ENCODE measurements at regions not wholly inside any gene's neighbourhood (a gene's known extent, or its start where the extent isn't known, plus 50 kb on each side); places are given as distances from the start of the nearest gene placed in this dataset.
"Not testable (repeated sequence)": the region's sequence is repeated elsewhere in the genome, so short reads cannot be mapped to it uniquely, and the experiment has no call there.

DNA sequence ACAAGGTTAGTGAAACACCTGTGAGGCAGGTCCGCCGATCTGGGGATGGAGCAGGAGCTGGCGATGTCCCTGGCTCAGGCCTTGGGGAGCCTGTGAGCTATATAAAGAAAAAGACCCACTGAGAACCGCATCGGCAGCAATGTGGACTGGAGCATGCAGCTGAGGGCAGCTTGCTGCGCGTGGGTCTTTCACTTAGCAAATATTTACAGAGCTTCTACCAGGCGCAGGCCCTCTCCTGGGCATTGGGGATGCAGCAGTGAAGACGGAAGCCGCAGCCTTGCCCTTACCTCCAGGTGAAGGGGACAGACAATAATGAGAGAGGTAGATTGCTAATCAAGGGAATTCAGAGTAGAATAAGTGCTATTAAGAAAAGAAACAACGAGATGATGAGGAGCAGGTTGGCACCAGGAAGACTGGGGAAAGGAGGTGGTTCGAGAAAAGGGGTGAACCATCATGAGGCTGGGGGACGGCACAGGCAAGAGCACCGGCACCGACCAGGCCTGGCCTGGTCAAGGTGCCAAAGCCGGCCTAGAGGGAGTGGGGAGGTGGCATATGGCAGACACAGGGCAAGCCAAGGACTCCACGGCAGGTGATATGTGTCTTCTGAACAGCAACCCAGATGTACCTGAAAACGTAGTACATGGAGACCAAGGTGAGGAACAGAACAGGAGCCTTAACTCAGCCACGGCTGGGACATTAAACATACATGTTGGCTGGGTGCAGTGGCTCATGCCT, 60.7 kb upstream of the PAX7 start:
- Histone ChIP-seq H3K9me3 (ENCODE audit: control insufficient read depth, low read length) (peaks cover 7% of the 10 kb centered on the region), H3K36me3 (ENCODE audit: control insufficient read depth in 1 of 2, insufficient read depth in 2 of 2, low read length in 1 of 2) (no peaks in the 10 kb centered on the region), H3K27ac (ENCODE audit: low read depth in 1 of 2, low read length in 2 of 2) (no peak overlapping the region), H3K4me1 (ENCODE audit: control insufficient read depth in 1 of 2, insufficient read depth in 2 of 2, low read length in 2 of 2) (no peaks in the 10 kb centered on the region), H3K4me3 (ENCODE audit: low read length in 2 of 2) (no peak overlapping the region), H3K27me3 (ENCODE audit: control insufficient read depth in 1 of 2, insufficient read depth in 2 of 2, low read length in 1 of 2) (no peaks in the 10 kb centered on the region)
- ATAC-seq (ENCODE audit: low FRiP score) (no peak), DNase-seq (peak; percentile 24 to 43)
- intact Hi-C loops (cut with DNase I), result no loop called here
- WGBS, 2 donors, result 69 to 74% methylated on average over 19 of the region's 19 CpGs

DNA sequence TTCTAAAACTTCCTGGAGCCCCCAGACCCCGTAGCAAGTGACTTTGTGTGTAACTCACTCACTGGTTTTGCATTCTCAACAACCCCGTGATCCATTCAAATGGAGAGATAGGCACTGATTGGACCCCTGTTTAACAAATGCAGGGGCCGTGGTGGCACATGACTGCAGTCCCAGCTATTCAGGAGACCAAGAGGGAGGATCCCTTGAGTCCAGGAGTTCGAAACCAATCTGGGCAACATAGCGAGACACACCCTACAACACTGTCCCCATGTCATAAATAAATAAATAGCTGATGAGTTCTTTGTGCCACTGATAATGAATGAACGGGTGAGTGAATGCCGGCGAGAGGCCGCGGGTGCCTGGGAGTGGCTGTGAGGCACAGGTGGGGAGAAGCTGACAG, 59.4 kb upstream of the PAX7 start:
- Histone ChIP-seq H3K27me3 (ENCODE audit: control insufficient read depth in 1 of 2, insufficient read depth in 2 of 2, low read length in 1 of 2) (no peaks in the 10 kb centered on the region), H3K4me1 (ENCODE audit: control insufficient read depth in 1 of 2, insufficient read depth in 2 of 2, low read length in 2 of 2) (no peaks in the 10 kb centered on the region), H3K4me3 (ENCODE audit: low read length in 2 of 2) (no peak overlapping the region), H3K36me3 (ENCODE audit: control insufficient read depth in 1 of 2, insufficient read depth in 2 of 2, low read length in 1 of 2) (no peaks in the 10 kb centered on the region), H3K9me3 (ENCODE audit: control insufficient read depth, low read length) (peaks cover 7% of the 10 kb centered on the region), H3K27ac (ENCODE audit: low read depth in 1 of 2, low read length in 2 of 2) (no peak overlapping the region)
- DNase-seq, result peak in 1 of 2 donors; percentile 9
- 62 to 63% methylated on average over 10 of the region's 10 CpGs for WGBS, 2 donors
- ATAC-seq (ENCODE audit: low FRiP score), result no peak
- intact Hi-C loops (cut with DNase I), result no loop called here

DNA sequence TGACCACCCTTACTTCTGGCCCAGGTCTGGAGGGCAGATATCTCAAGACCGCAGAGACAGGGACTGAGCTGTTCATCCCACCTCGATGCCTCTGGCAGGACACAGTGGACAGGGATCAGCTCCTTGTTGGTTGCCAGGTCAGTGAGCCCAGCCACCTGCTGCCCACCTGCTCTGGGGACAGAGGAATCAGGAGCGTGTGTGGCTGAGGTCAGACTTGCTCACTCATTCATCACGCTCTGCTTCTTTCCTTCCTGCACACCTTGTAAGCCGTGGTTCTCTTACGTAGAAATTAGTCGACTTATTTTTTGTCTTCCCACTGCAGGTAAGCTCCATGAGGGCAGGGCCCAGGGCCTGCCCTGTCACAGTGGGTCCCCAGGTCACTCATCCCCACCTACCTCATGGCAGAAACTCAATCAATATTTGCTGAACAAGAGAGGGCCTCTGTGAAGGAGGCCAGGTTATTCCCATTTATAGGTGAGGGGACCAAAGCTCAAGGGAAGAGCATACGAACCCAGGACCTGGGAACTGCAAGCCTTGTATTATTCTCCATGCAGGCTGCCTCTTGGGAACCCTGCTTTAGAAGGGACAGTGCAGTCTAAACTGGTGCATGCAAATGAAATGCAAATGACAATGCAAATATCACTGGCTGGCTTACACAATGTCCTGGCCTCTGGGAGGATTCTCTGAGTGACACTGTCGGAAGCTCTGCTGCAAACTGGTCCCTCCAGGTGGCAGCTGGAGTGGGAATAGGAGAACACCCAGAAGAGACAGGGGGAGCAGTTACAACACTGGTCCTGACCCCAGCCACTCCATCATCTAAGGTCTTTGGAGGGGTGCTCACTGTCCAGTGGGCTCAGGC, 58.4 kb upstream of the PAX7 start:
- intact Hi-C loops (cut with DNase I), result no loop called here
- 81 to 84% methylated on average over 9 of the region's 9 CpGs for WGBS, 2 donors
- Histone ChIP-seq H3K36me3 (ENCODE audit: control insufficient read depth in 1 of 2, insufficient read depth in 2 of 2, low read length in 1 of 2) (no peaks in the 10 kb centered on the region), H3K9me3 (ENCODE audit: control insufficient read depth, low read length) (peaks cover 5% of the 10 kb centered on the region), H3K27ac (ENCODE audit: low read depth in 1 of 2, low read length in 2 of 2) (no peak overlapping the region), H3K4me1 (ENCODE audit: control insufficient read depth in 1 of 2, insufficient read depth in 2 of 2, low read length in 2 of 2) (no peaks in the 10 kb centered on the region), H3K4me3 (ENCODE audit: low read length in 2 of 2) (no peak overlapping the region), H3K27me3 (ENCODE audit: control insufficient read depth in 1 of 2, insufficient read depth in 2 of 2, low read length in 1 of 2) (no peaks in the 10 kb centered on the region)
- DNase-seq, result peak; percentile 26 to 59
- no peak for ATAC-seq (ENCODE audit: low FRiP score)

DNA sequence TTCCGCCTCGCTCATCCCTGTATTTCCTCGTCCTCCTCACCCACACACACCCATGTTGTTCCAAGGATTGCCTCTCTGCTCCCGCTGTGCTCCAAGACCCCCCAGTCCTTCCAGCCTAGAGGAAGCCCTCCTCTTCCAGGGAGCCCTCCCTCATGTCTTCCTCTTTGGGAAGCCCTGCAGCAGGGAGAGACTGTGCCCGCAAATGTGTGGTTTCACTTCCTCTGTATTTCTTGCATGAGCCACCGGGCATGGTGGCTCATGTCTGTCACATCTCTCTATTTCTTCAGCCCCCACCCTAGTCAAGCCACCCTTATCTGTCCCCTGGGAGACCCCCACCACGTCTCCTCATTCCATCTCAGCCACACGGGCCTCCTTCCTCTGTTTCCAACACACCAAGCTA, 57.5 kb upstream of the PAX7 start:
- H3K4me1 ChIP-seq (ENCODE audit: control insufficient read depth in 1 of 2, insufficient read depth in 2 of 2, low read length in 2 of 2), result no peaks in the 10 kb centered on the region
- H3K9me3 ChIP-seq (ENCODE audit: control insufficient read depth, low read length), result peaks cover under 1% of the 10 kb centered on the region
- intact Hi-C loops (cut with DNase I), result no loop called here
- 64 to 69% methylated on average over 8 of the region's 8 CpGs for WGBS, 2 donors
- no peak overlapping the region for H3K27ac ChIP-seq (ENCODE audit: low read depth in 1 of 2, low read length in 2 of 2)
- no peaks in the 10 kb centered on the region for H3K27me3 ChIP-seq (ENCODE audit: control insufficient read depth in 1 of 2, insufficient read depth in 2 of 2, low read length in 1 of 2)
- H3K4me3 ChIP-seq (ENCODE audit: low read length in 2 of 2), result no peak overlapping the region
- DNase-seq (peak in 1 of 2 donors; percentile 16), ATAC-seq (ENCODE audit: low FRiP score) (no peak)
- no peaks in the 10 kb centered on the region for H3K36me3 ChIP-seq (ENCODE audit: control insufficient read depth in 1 of 2, insufficient read depth in 2 of 2, low read length in 1 of 2)

DNA sequence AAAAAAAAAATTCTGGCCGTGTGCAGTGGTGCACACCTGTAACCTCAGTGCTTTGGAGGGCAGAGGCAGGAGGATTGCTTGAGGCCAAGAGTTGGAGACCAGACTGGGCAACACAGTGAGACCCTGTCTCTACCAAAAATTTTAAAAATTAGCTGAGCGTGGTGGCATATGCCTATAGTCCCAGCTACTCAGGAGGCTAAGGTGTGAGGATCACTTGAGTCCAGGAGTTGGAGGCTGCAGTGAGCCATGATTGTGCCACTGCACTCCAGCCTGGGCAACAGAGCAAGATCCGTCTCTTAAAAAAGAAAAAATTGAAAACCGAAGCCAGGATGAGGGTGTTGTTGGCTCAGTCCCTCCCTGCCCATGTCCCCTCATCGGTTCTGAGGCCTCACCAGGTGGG, 55.9 kb upstream of the PAX7 start:
- Histone ChIP-seq H3K9me3 (ENCODE audit: control insufficient read depth, low read length) (no peaks in the 10 kb centered on the region), H3K36me3 (ENCODE audit: control insufficient read depth in 1 of 2, insufficient read depth in 2 of 2, low read length in 1 of 2) (no peaks in the 10 kb centered on the region), H3K4me1 (ENCODE audit: control insufficient read depth in 1 of 2, insufficient read depth in 2 of 2, low read length in 2 of 2) (no peaks in the 10 kb centered on the region), H3K27ac (ENCODE audit: low read depth in 1 of 2, low read length in 2 of 2) (no peak overlapping the region), H3K4me3 (ENCODE audit: low read length in 2 of 2) (no peak overlapping the region), H3K27me3 (ENCODE audit: control insufficient read depth in 1 of 2, insufficient read depth in 2 of 2, low read length in 1 of 2) (no peaks in the 10 kb centered on the region)
- ATAC-seq (ENCODE audit: low FRiP score) (no peak), DNase-seq (peak; percentile 2 to 13)
- intact Hi-C loops (cut with DNase I), result no loop called here
- WGBS, 2 donors, result 74 to 75% methylated on average over 5 of the region's 5 CpGs

DNA sequence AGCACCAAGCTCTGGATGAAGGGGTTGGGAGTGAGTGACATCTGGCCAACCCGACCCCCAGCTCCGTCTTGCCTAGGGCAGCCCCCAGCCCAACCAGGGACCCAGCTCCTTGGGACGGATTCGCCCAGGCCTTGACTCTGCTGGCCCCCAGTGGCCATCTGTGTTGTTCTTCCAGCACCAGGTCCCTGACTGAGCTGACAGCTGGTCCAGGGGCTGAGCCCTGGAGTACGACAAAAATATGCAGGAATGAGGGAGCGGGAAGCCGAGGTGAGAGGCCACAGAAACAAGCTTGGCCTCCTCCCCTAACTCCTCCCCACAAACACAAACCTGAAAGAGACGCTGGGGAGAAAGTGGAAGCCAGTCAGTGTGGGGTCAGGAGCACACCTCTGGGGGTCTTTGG, 55.0 kb upstream of the PAX7 start:
- Histone ChIP-seq H3K4me1 (ENCODE audit: control insufficient read depth in 1 of 2, insufficient read depth in 2 of 2, low read length in 2 of 2) (no peaks in the 10 kb centered on the region), H3K36me3 (ENCODE audit: control insufficient read depth in 1 of 2, insufficient read depth in 2 of 2, low read length in 1 of 2) (no peaks in the 10 kb centered on the region), H3K27me3 (ENCODE audit: control insufficient read depth in 1 of 2, insufficient read depth in 2 of 2, low read length in 1 of 2) (no peaks in the 10 kb centered on the region), H3K4me3 (ENCODE audit: low read length in 2 of 2) (no peak overlapping the region), H3K9me3 (ENCODE audit: control insufficient read depth, low read length) (no peaks in the 10 kb centered on the region), H3K27ac (ENCODE audit: low read depth in 1 of 2, low read length in 2 of 2) (no peak overlapping the region)
- peak; percentile 6 for ATAC-seq (ENCODE audit: low FRiP score)
- DNase-seq, result peak; percentile 59 to 67
- intact Hi-C loops (cut with DNase I), result no loop called here
- WGBS, 2 donors, result 9 to 21% methylated on average over 8 of the region's 8 CpGs

DNA sequence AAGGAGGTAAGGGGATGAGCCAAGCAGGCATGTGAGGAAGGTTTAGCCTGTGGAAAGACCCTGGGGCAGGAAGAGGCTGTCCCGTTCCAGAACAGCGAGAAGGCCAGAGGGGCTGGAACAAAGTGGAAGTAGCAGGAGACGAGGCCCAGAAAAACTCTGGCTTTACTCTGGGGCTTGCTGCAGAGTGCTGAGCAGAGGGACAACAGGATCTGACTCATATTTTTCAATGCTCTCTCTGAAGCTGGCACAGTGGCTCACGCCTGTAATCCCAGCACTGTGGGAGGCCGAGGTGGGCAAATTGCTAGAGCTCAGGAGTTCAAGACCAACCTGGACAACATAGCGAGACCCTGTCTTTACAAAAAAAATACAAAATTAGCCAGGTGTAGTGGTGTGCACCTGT, 52.4 kb upstream of the PAX7 start:
- intact Hi-C loops (cut with DNase I), result no loop called here
- H3K27ac ChIP-seq (ENCODE audit: low read depth in 1 of 2, low read length in 2 of 2), result no peak overlapping the region
- DNase-seq, result peak in 1 of 2 donors; percentile 36
- WGBS, 2 donors, result 44 to 54% methylated on average over 6 of the region's 6 CpGs
- no peaks in the 10 kb centered on the region for H3K9me3 ChIP-seq (ENCODE audit: control insufficient read depth, low read length)
- no peaks in the 10 kb centered on the region for H3K36me3 ChIP-seq (ENCODE audit: control insufficient read depth in 1 of 2, insufficient read depth in 2 of 2, low read length in 1 of 2)
- no peak overlapping the region for H3K4me3 ChIP-seq (ENCODE audit: low read length in 2 of 2)
- no peaks in the 10 kb centered on the region for H3K4me1 ChIP-seq (ENCODE audit: control insufficient read depth in 1 of 2, insufficient read depth in 2 of 2, low read length in 2 of 2)
- no peak for ATAC-seq (ENCODE audit: low FRiP score)
- H3K27me3 ChIP-seq (ENCODE audit: control insufficient read depth in 1 of 2, insufficient read depth in 2 of 2, low read length in 1 of 2), result no peaks in the 10 kb centered on the region

DNA sequence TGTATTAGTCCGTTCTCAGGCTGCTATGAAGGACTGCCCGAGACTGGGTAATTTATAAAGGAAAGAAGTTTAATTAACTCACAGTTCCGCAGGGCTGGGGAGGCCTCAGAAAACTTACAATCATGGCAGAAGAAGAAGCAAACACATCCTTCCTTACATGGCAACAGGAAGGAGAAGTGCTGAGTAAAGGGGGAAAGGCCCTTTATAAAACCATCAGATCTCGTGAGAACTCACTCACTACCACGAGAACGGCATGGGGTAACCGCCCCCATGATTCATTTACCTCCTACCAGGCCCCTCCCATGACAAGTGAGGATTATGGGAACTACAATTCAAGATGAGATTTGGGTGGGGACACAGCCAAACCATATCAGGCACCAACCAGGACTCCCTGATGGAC, 51.4 kb upstream of the PAX7 start:
- H3K27me3 ChIP-seq (ENCODE audit: control insufficient read depth in 1 of 2, insufficient read depth in 2 of 2, low read length in 1 of 2); H3K27ac ChIP-seq (ENCODE audit: low read depth in 1 of 2, low read length in 2 of 2); H3K36me3 ChIP-seq (ENCODE audit: control insufficient read depth in 1 of 2, insufficient read depth in 2 of 2, low read length in 1 of 2); intact Hi-C loops (cut with DNase I); H3K4me3 ChIP-seq (ENCODE audit: low read length in 2 of 2); H3K9me3 ChIP-seq (ENCODE audit: control insufficient read depth, low read length); H3K4me1 ChIP-seq (ENCODE audit: control insufficient read depth in 1 of 2, insufficient read depth in 2 of 2, low read length in 2 of 2); ATAC-seq (ENCODE audit: low FRiP score); DNase-seq: not testable (repeated sequence)
- 81 to 82% methylated on average over 7 of the region's 7 CpGs for WGBS, 2 donors

DNA sequence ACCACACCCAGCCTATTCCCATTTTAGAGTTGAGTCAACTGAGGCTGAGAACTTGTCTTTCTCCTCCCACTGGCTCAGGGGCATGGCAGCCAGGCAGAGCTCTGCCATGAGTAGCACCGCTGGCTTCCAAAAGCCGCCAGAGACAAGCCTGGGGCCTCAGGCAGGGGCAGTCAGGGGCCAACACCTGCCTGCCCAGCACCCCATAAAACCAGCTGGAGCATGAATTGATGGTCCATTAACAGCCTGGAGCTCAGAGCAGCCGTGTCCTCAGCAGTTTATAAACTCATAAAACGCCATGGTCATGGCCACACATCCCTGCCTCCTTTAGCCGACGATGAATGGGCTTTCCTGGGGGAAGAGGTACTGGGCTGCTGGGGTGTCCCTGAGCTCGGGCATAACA, 50.6 kb upstream of the PAX7 start:
- H3K27me3 ChIP-seq (ENCODE audit: control insufficient read depth in 1 of 2, insufficient read depth in 2 of 2, low read length in 1 of 2), result no peaks in the 10 kb centered on the region
- WGBS, 2 donors, result 84% methylated on average over 7 of the region's 7 CpGs
- DNase-seq, result peak in 1 of 2 donors; percentile 55

More for the DNA sequence above, 50.6 kb upstream of the PAX7 start:
- ATAC-seq (ENCODE audit: low FRiP score), result no peak
- intact Hi-C loops (cut with DNase I), result no loop called here
- Histone ChIP-seq H3K4me1 (ENCODE audit: control insufficient read depth in 1 of 2, insufficient read depth in 2 of 2, low read length in 2 of 2) (no peaks in the 10 kb centered on the region), H3K27ac (ENCODE audit: low read depth in 1 of 2, low read length in 2 of 2) (no peak overlapping the region), H3K9me3 (ENCODE audit: control insufficient read depth, low read length) (no peaks in the 10 kb centered on the region), H3K36me3 (ENCODE audit: control insufficient read depth in 1 of 2, insufficient read depth in 2 of 2, low read length in 1 of 2) (no peaks in the 10 kb centered on the region), H3K4me3 (ENCODE audit: low read length in 2 of 2) (no peak overlapping the region)

All from aorta (tissue), 5 donors.